K562 (cell line): ENCODE measurements at regions not wholly inside any gene's neighbourhood (a gene's known extent, or its start where the extent isn't known, plus 50 kb on each side); places are given as distances from the start of the nearest gene placed in this dataset.

ENCODE experiments used
- BRCA1 ChIP-seq, 2 experiments: fragments of 450-650 bp in 1 of 2; sonication (generic) in 1 of 2; formaldehyde crosslinking in 1 of 2; IDR thresholded peaks; 2 replicates each; pipeline versions ENCODE4 v1.5.0 to v1.6.1; 2017 to 2020; ENCODE audit warnings: mild to moderate bottlenecking in 1 of 2, missing genetic modification reagents in 1 of 2
- CEBPZ ChIP-seq: fragments of 150-350 bp; IDR thresholded peaks from 2 replicates; pipeline ENCODE4 v1.6.1; 2014; ENCODE audit warnings: low read depth, mild to moderate bottlenecking, low read length, borderline replicate concordance
- ETS1 ChIP-seq: conservative IDR thresholded peaks from 2 replicates; pipeline ENCODE4 v1.6.1; 2011; ENCODE audit warnings: low read depth, mild to moderate bottlenecking, low read length; ENCODE audit not compliant: control insufficient read depth
- FOXK2 ChIP-seq, 2 experiments: fragments of 450-650 bp; IDR thresholded peaks in 1 of 2; conservative IDR thresholded peaks in 1 of 2; 2 replicates each; pipeline ENCODE4 v1.6.1; 2016; ENCODE audit warnings: low read depth in 2 of 2, mild to moderate bottlenecking in 1 of 2
- GATAD2A ChIP-seq: fragments of 450-650 bp; IDR thresholded peaks from 2 replicates; pipeline ENCODE4 v1.6.1; 2017
- MTF1 ChIP-seq: fragments of 250-450 bp; sonication (Bioruptor Pico); IDR thresholded peaks from 2 replicates; pipeline ENCODE4 v1.9.0; 2021; ENCODE audit warnings: moderate library complexity, mild to moderate bottlenecking, inconsistent platforms, borderline replicate concordance
- NUFIP1 ChIP-seq: fragments of 450-650 bp; IDR thresholded peaks from 2 replicates; pipeline ENCODE4 v1.6.1; 2018; ENCODE audit not compliant: partially characterized antibody
- RBM25 ChIP-seq: fragments of 200-400 bp; formaldehyde crosslinking; IDR thresholded peaks from 2 replicates; pipeline ENCODE4 v1.6.1; 2018; ENCODE audit warnings: low read length, low read depth, moderate library complexity; ENCODE audit not compliant: severe bottlenecking
- RBM34 ChIP-seq: fragments of 200-400 bp; formaldehyde crosslinking; IDR thresholded peaks from 2 replicates; pipeline ENCODE4 v1.6.1; 2018; ENCODE audit warnings: low read length, borderline replicate concordance; ENCODE audit not compliant: insufficient read depth
- SMAD1 ChIP-seq: fragments of 150-350 bp; IDR thresholded peaks from 2 replicates; pipeline ENCODE4 v1.6.1; 2014; ENCODE audit warnings: low read length, low read depth; ENCODE audit not compliant: partially characterized antibody
- STAT6 ChIP-seq: sonication (generic); formaldehyde crosslinking; IDR thresholded peaks from 2 replicates; pipeline ENCODE4 v1.8.1; 2023; ENCODE audit warnings: mild to moderate bottlenecking, missing genetic modification reagents
- TAF7 ChIP-seq: fragments of 450-650 bp; IDR thresholded peaks from 2 replicates; pipeline ENCODE4 v1.6.1; 2016; ENCODE audit warnings: missing genetic modification characterization, missing compliant biosample characterization
- TAF9B ChIP-seq: fragments of 450-650 bp; IDR thresholded peaks from 2 replicates; pipeline ENCODE4 v1.6.1; 2018; ENCODE audit warnings: mild to moderate bottlenecking; ENCODE audit not compliant: partially characterized antibody
- TCF3 ChIP-seq: sonication (generic); formaldehyde crosslinking; IDR thresholded peaks from 2 replicates; pipeline ENCODE4 v1.4.0; 2020; ENCODE audit warnings: mild to moderate bottlenecking, missing genetic modification reagents
- TFAP4 ChIP-seq: sonication (generic); formaldehyde crosslinking; IDR thresholded peaks from 2 replicates; pipeline ENCODE4 v1.8.0; 2022; ENCODE audit warnings: missing genetic modification reagents, mild to moderate bottlenecking, moderate library complexity, borderline replicate concordance
- YBX1 ChIP-seq: fragments of 450-650 bp; IDR thresholded peaks from 2 replicates; pipeline ENCODE4 v1.7.1; 2016; ENCODE audit warnings: mild to moderate bottlenecking
- ZEB2 ChIP-seq: fragments of 450-650 bp; IDR thresholded peaks from 2 replicates; pipeline ENCODE4 v1.6.1; 2016
- ZFP1 ChIP-seq: fragments of 450-650 bp; formaldehyde crosslinking; IDR thresholded peaks from 2 replicates; pipeline ENCODE4 v1.4.0; 2020; ENCODE audit warnings: mild to moderate bottlenecking, mixed read lengths
- ZNF124 ChIP-seq: sonication (generic); formaldehyde crosslinking; IDR thresholded peaks from 2 replicates; pipeline ENCODE4 v1.8.1; 2022; ENCODE audit warnings: missing genetic modification reagents
- ZNF311 ChIP-seq: fragments of 250-450 bp; sonication (Bioruptor Pico); IDR thresholded peaks from 2 replicates; pipeline ENCODE4 v1.4.0; 2020; ENCODE audit warnings: mild to moderate bottlenecking, moderate library complexity
- ZNF766 ChIP-seq: fragments of 200-800 bp; sonication (Bioruptor generic); conservative IDR thresholded peaks from 2 replicates; pipeline ENCODE4 v1.6.1; 2016; ENCODE audit warnings: missing genetic modification characterization, missing compliant biosample characterization
- ZNF778 ChIP-seq: fragments of 450-650 bp; formaldehyde crosslinking; IDR thresholded peaks from 2 replicates; pipeline ENCODE4 v1.4.0; 2020; ENCODE audit warnings: mild to moderate bottlenecking, moderate library complexity
- ZZZ3 ChIP-seq: fragments of 450-650 bp; IDR thresholded peaks from 2 replicates; pipeline ENCODE4 v1.6.1; 2016; ENCODE audit warnings: antibody characterized with exemption, mild to moderate bottlenecking, moderate library complexity

- TF ChIP-seq TAF7 (tag) (no peak), RBM25 (no peak), GATAD2A (no peak), TFAP4 (CRISPR knock-in tag) (no peak), TCF3 (peak; percentile 84), SMAD1 (no peak), BRCA1 (IDR thresholded peaks at IDR 0.05) (no peak), BRCA1 (CRISPR knock-in tag; IDR thresholded peaks at IDR 0.05) (no peak), FOXK2 (conservative IDR thresholded peaks at IDR 0.05 in 1 of 2, IDR thresholded peaks at IDR 0.05 in 1 of 2; ENCODE audit: low read depth in 2 of 2) (no peak), STAT6 (CRISPR knock-in tag) (no peak), RBM34 (no peak), ZFP1 (CRISPR knock-in tag) (no peak), ZEB2 (peak; percentile 81), MTF1 (no peak), ZNF778 (CRISPR knock-in tag) (no peak), ETS1 (no peak), ZNF311 (no peak), NUFIP1 (no peak), TAF9B (no peak), ZNF124 (CRISPR knock-in tag) (no peak), YBX1 (no peak), ZZZ3 (no peak), CEBPZ (no peak), ZNF766 (CRISPR knock-in tag) (peak; percentile 79)
Measured at GRCh38 chr6:20034408-20034769, 177.9 kb downstream of the MBOAT1 start (continued).
